HEK293T (cell line): ENCODE measurements at regions not wholly inside any gene's neighbourhood (a gene's known extent, or its start where the extent isn't known, plus 50 kb on each side); places are given as distances from the start of the nearest gene placed in this dataset.

Source experiments
- ARNT ChIP-seq: fragments of 450-650 bp; IDR thresholded peaks from 2 replicates; pipeline ENCODE4 v1.6.1; 2017; ENCODE audit warnings: mild to moderate bottlenecking
- BHLHE40 ChIP-seq: fragments of 450-650 bp; IDR thresholded peaks from 2 replicates; pipeline ENCODE4 v1.6.1; 2016; ENCODE audit warnings: mild to moderate bottlenecking, moderate library complexity, borderline replicate concordance
- ELF4 ChIP-seq: fragments of 450-650 bp; IDR thresholded peaks from 2 replicates; pipeline ENCODE4 v1.6.1; 2017; ENCODE audit warnings: antibody characterized with exemption
- FOXA1 ChIP-seq: fragments of 450-650 bp; IDR thresholded peaks from 2 replicates; pipeline ENCODE4 v1.6.1; 2016; ENCODE audit warnings: mild to moderate bottlenecking
- L3MBTL2 ChIP-seq: fragments of 450-650 bp; conservative IDR thresholded peaks from 2 replicates; pipeline ENCODE4 v1.6.1; 2016; ENCODE audit warnings: mild to moderate bottlenecking
- PKNOX1 ChIP-seq: fragments of 450-650 bp; IDR thresholded peaks from 2 replicates; pipeline ENCODE4 v1.6.1; 2016
- SP1 ChIP-seq: fragments of 450-650 bp; IDR thresholded peaks from 2 replicates; pipeline ENCODE4 v1.6.1; 2017
- SUZ12 ChIP-seq: fragments of 450-650 bp; IDR thresholded peaks from 2 replicates; pipeline ENCODE4 v1.6.1; 2016; ENCODE audit warnings: mild to moderate bottlenecking
- ZNF384 ChIP-seq: fragments of 450-650 bp; IDR thresholded peaks from 2 replicates; pipeline ENCODE4 v1.6.1; 2016

- no peak for TF ChIP-seq SUZ12
- TF ChIP-seq ELF4: no peak
- no peak for TF ChIP-seq BHLHE40
- no peak for TF ChIP-seq ZNF384
- TF ChIP-seq SP1: no peak
- no peak for TF ChIP-seq L3MBTL2
- no peak for TF ChIP-seq ARNT
- no peak for TF ChIP-seq FOXA1
- TF ChIP-seq PKNOX1: no peak
Observed at GRCh38 chr10:70974920-70975319, 86.6 kb upstream of the PCBD1 start.
